T-helper 1 cell (primary cell): ENCODE measurements at regions not wholly inside any gene's neighbourhood (a gene's known extent, or its start where the extent isn't known, plus 50 kb on each side); places are given as distances from the start of the nearest gene placed in this dataset.
"Not testable (repeated sequence)": the region's sequence is repeated elsewhere in the genome, so short reads cannot be mapped to it uniquely, and the experiment has no call there.

Experiments used
- DNase-seq, 5 donors: peaks; one replicate each; pipeline ENCODE4 v3.0.0-alpha.2; 2012 to 2020

GRCh38 chr2:220743203-220743602 lies 828.9 kb downstream of the EPHA4 start:
- DNase-seq: no peak

- DNase-seq: no peak
Observed at GRCh38 chr2:220744861-220745260, 827.2 kb downstream of the EPHA4 start.

- DNase-seq: no peak
Observed at GRCh38 chr2:220745682-220746081, 826.4 kb downstream of the EPHA4 start.

GRCh38 chr2:220747736-220748135 lies 824.4 kb downstream of the EPHA4 start:
- no peak for DNase-seq

GRCh38 chr2:220748875-220749479 lies 823.1 kb downstream of the EPHA4 start:
- DNase-seq: no peak

- no peak for DNase-seq
Observed at GRCh38 chr2:220753486-220753885, 818.6 kb downstream of the EPHA4 start.

GRCh38 chr2:220756653-220757052 lies 815.5 kb downstream of the EPHA4 start:
- no peak for DNase-seq

- not testable (repeated sequence) for DNase-seq
Observed at GRCh38 chr2:220758376-220758775, 813.7 kb downstream of the EPHA4 start.

- DNase-seq: no peak
Observed at GRCh38 chr2:220764171-220764570, 807.9 kb downstream of the EPHA4 start.

GRCh38 chr2:220767591-220768255 lies 804.4 kb downstream of the EPHA4 start:
- no peak for DNase-seq

- no peak for DNase-seq
Observed at GRCh38 chr2:220775856-220776488, 796.1 kb downstream of the EPHA4 start.

- not testable (repeated sequence) for DNase-seq
Observed at GRCh38 chr2:220779076-220779475, 793.0 kb downstream of the EPHA4 start.

GRCh38 chr2:220779511-220779910 lies 792.6 kb downstream of the EPHA4 start:
- DNase-seq: no peak

- DNase-seq: no peak
Observed at GRCh38 chr2:220779931-220780330, 792.2 kb downstream of the EPHA4 start.

- DNase-seq: no peak
Observed at GRCh38 chr2:220781622-220782241, 790.4 kb downstream of the EPHA4 start.

- DNase-seq: no peak
Observed at GRCh38 chr2:220782609-220783113, 789.4 kb downstream of the EPHA4 start.

GRCh38 chr2:220783671-220784070 lies 788.4 kb downstream of the EPHA4 start:
- no peak for DNase-seq

- no peak for DNase-seq
Observed at GRCh38 chr2:220785178-220785577, 786.9 kb downstream of the EPHA4 start.

GRCh38 chr2:220786216-220786615 lies 785.9 kb downstream of the EPHA4 start:
- no peak for DNase-seq

GRCh38 chr2:220787251-220787650 lies 784.9 kb downstream of the EPHA4 start:
- no peak for DNase-seq

- no peak for DNase-seq
Observed at GRCh38 chr2:220789961-220790360, 782.1 kb downstream of the EPHA4 start.

- DNase-seq: no peak
Observed at GRCh38 chr2:220795705-220796104, 776.4 kb downstream of the EPHA4 start.

GRCh38 chr2:220811115-220811514 lies 761.0 kb downstream of the EPHA4 start:
- DNase-seq: no peak
